COR-L47 (cell line): ENCODE measurements at regions not wholly inside any gene's neighbourhood (a gene's known extent, or its start where the extent isn't known, plus 50 kb on each side); places are given as distances from the start of the nearest gene placed in this dataset.

ENCODE experiments used
- DNase-seq: peaks from one replicate; lab custom pipeline; 2025; lab: John Stamatoyannopoulos, UW

DNA sequence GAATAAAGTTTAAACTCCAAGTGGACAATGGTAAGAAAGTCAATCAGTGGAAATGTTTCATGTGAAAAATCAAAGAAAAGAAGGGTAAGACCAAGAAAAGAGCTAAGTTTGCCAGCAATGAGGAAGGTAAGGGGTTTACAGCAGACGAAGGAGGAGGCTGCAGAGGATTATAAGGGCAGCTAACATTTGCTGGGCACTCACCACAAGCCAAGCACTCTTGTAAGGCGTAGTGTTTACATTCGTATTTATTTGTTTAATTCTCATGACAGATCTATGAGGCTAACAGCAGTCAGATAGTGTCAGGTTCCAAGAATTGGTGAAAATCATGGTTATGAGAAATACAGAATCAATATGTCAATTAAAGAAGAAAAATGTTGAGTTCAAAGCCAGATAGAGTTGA is 75.2 kb upstream of the NGF start:
- no peak for DNase-seq

DNA sequence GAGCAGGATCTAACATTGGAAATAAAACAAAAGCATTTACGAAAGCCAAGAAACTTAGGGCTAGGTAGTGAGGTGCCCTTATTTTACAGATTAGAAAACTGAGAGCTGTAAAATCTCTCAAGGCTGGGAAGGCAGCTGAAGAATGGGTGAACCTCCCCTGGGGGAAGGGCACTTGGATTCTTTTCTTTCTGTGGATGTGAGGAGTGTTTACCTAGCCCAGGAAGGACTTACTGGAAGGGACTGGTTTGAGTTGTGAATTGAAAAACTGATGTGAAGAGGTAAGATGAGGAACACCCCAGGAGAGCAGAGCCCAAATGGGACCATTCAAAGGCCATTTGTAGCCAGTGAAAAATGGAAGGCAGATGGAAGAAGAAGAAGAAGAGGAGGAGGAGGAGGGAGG is 74.7 kb upstream of the NGF start:
- no peak for DNase-seq

GRCh38 chr1:115412286-115412685 is 74.2 kb upstream of the NGF start:
- DNase-seq = no peak

GRCh38 chr1:115411371-115412063 is 73.5 kb upstream of the NGF start:
- DNase-seq = no peak

DNA sequence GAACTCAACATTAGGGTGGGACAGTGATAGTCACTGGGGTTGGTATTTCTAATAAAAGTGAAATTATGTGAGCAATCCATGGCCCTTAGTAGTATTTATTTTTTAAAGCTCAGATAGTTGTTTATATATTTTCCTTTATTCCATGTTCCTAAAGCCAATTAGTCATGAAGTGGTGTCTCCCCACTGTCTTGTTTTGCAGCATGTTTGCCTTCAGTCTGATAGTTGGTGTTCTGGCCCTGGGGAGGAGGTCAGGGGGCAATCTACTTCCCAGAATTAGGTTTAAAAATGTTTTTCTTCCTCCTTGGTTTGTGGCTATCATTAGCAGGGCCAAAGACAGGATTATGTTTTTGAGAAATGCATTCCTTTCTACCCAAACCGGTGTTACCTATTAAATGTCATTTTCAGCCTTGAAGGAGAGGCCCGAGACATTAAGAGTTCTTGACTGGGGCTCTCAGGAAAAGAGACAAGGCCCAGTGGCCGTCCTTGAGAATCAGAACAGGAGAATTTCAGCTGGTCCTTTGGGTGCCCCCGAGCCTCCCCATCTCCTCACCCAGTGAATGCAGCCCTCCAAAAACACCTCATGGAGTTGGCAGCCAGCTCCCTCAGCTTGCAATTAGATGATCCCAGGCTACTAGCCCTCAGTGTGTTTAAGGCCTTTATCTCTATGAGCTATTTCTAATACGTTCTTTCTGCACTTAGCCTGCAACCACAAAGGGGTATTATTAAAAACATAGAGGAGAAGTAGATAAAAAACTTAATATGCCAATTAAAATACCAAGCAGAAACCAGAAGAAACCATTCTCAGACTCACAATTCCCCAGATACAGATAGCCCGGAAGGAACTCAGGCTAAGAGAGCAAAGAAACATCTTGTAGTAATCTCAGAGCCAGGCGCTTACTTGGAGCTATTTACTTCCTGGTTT is 71.3 kb upstream of the NGF start:
- no peak for DNase-seq

DNA sequence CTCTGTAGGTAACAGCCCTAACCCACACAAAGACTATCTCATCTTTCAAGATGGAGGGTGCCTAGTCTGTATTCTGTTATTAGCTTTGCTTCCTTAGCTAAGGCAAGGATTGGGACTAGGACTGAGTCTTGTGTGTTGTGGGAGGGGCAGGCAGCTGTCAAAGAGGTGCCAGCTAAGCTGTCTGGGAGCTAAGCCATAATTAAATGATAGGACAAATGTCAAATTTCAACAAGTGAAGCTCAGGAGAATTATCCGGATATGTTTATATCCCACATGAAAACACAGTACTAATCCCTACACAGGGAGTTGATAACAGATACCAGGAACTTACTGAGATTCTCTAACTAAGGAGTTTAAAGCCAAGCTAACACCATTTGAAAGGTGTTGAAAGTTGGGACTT is 70.5 kb upstream of the NGF start:
- no peak for DNase-seq

DNA sequence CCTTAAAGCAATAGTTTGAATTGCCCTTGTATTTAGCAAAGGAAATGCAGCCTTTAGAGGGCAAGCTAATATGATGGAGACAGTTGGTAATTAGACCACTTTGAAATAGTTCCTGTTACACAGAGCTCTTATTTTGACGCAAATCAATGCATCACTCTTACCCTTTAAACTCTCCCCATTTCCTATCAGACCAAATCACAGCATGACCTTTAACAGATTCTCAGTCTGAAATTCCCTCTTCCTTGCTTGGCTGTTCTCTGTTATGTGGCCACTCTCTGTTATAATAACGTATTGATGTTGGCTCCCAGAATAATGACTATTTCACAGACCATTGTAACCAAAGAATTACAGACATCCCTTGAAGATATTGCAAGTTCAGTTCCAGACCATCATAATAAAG is 66.9 kb upstream of the NGF start:
- no peak for DNase-seq

GRCh38 chr1:115402753-115403184 is 64.7 kb upstream of the NGF start:
- DNase-seq = no peak

GRCh38 chr1:115401676-115402075 is 63.6 kb upstream of the NGF start:
- no peak for DNase-seq

- DNase-seq = no peak
These were observed 62.8 kb upstream of the NGF start for GRCh38 chr1:115400891-115401290.

DNA sequence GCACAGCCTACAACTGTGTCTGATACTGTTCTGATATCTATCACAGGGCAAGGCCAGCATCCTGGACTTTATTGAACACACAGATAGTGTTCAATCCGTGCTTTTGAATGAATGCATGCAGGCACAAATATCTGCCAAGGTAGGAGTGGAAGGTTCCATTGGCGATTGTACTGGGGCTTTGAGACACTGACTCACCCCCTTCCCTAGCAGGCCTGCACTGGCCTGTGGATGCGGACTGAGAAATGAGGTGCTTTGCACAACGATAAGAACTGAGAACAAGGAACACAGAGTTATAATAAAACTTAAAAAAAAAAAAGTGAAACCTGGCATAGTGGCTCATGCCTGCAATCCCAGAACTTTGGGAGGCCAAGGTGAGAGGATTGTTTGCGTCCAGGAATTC is 62.4 kb upstream of the NGF start:
- no peak for DNase-seq

- no peak for DNase-seq
These were observed 60.7 kb upstream of the NGF start for GRCh38 chr1:115398745-115399144.
